ENCODE measurements at regions not wholly inside any gene's neighbourhood (a gene's known extent, or its start where the extent isn't known, plus 50 kb on each side); places are given as distances from the start of the nearest gene placed in this dataset.

DNA sequence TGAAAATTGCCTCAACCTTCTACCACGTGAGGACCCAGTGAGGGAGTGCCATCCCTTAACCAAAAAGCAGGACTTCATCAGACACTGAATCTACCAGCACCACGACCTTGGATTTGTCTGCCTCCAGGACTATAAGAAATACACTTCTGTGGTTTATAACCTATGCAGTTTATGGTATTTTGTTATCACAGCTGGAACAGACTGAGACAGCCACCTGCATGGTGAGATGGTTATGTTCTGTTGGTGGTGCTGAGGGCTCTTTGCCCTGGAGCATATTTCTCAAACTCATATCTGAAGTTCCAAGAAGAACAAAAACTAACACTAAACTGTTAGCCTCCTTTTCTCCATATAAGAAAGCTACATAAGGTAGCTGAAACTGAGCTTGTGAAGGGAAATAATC is 69.8 kb upstream of the RGS18 start (continued):
- TF ChIP-seq ZNF217 (IDR thresholded peaks at IDR 0.05) (no peak), IKZF2 (IDR thresholded peaks at IDR 0.05) (no peak), DPF2 (IDR thresholded peaks at IDR 0.05) (no peak), KAT2A (conservative IDR thresholded peaks at IDR 0.05; ENCODE audit: control insufficient read depth, low read depth, low read length) (no peak), CBX5 (IDR thresholded peaks at IDR 0.05; ENCODE audit: low read depth) (no peak), FOS (IDR thresholded peaks at IDR 0.05; ENCODE audit: borderline replicate concordance, extremely low read depth, insufficient read length) (no peak)
- TF ChIP-seq, protein P1, sequence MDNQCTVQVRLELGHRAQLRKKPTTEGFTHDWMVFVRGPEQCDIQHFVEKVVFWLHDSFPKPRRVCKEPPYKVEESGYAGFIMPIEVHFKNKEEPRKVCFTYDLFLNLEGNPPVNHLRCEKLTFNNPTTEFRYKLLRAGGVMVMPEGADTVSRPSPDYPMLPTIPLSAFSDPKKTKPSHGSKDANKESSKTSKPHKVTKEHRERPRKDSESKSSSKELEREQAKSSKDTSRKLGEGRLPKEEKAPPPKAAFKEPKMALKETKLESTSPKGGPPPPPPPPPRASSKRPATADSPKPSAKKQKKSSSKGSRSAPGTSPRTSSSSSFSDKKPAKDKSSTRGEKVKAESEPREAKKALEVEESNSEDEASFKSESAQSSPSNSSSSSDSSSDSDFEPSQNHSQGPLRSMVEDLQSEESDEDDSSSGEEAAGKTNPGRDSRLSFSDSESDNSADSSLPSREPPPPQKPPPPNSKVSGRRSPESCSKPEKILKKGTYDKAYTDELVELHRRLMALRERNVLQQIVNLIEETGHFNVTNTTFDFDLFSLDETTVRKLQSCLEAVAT (IDR thresholded peaks at IDR 0.05): no peak

- FAIRE-seq: no peak
- no TSS peak for BruUV-seq (replicated peaks)
- in situ Hi-C loops (cut with MboI) (no loop called here), intact Hi-C loops (cut with micrococcal nuclease; ENCODE audit: unreplicated experiment) (no loop called here)
- H3K9me3 ChIP-seq (replicated peaks; ENCODE audit: control insufficient read depth, insufficient read depth, low read length): no peaks in the 10 kb centered on the region
- no peak overlapping the region for H2AFZ ChIP-seq (ENCODE audit: control insufficient read depth, low read depth, low read length)
- no peaks in the 10 kb centered on the region for H3K27me3 ChIP-seq (replicated peaks in 1 of 2; ENCODE audit: control insufficient read depth in 2 of 2, insufficient read depth in 2 of 2, low read length in 1 of 2)
- no peak overlapping the region for H3K4me3 ChIP-seq
- no peak overlapping the region for H3K27ac ChIP-seq (ENCODE audit: control insufficient read depth, insufficient read depth)
- DNase-seq (ENCODE audit: low read depth, low spot score): no peak
- TF ChIP-seq HCFC1 (IDR thresholded peaks at IDR 0.05; ENCODE audit: low read length) (no peak), NFXL1 (IDR thresholded peaks at IDR 0.05; ENCODE audit: borderline replicate concordance) (no peak), YBX1 (IDR thresholded peaks at IDR 0.05) (no peak), SRF (IDR thresholded peaks at IDR 0.05; ENCODE audit: low read depth in 2 of 2, low read length in 2 of 2) (no peak), SIX5 (IDR thresholded peaks at IDR 0.05; ENCODE audit: low read depth, low read length, severe bottlenecking) (no peak), RCOR1 (conservative IDR thresholded peaks at IDR 0.05; ENCODE audit: low read depth, low read length) (no peak), FOXM1 (IDR thresholded peaks at IDR 0.05; ENCODE audit: low read depth, low read length) (no peak), ZNF217 (IDR thresholded peaks at IDR 0.05) (no peak), CHD4 (IDR thresholded peaks at IDR 0.05) (no peak), NFYB (IDR thresholded peaks at IDR 0.05; ENCODE audit: insufficient read depth, low read depth, low read length) (no peak), RAD21 (IDR thresholded peaks at IDR 0.05; ENCODE audit: insufficient read depth, low read depth, low read length) (no peak), ZNF384 (IDR thresholded peaks at IDR 0.05; ENCODE audit: borderline replicate concordance, low read depth, low read length) (no peak), NR2F1 (conservative IDR thresholded peaks at IDR 0.05) (no peak)
- TF ChIP-seq, protein P1 (IDR thresholded peaks at IDR 0.05): no peak
- CTCF ChIA-PET: no interaction called here
- H3K36me3 ChIP-seq (ENCODE audit: control insufficient read depth in 2 of 2, insufficient read depth in 2 of 2, low read length in 1 of 2): no peaks in the 10 kb centered on the region
- no peak for ATAC-seq
- SMC1A ChIA-PET (ENCODE audit: uncharacterized antibody, unreplicated experiment): interaction anchor here (1.4 kb wide), 1 partner anchor 10 kb away, joined by 6 read pairs; no protein-coding TSS in a partner anchor
- no peak overlapping the region for H3K4me2 ChIP-seq (ENCODE audit: control insufficient read depth, insufficient read depth)
- H3K4me1 ChIP-seq (ENCODE audit: control insufficient read depth, insufficient read depth, low read length): no peaks in the 10 kb centered on the region
- RAD21 ChIA-PET (ENCODE audit: unreplicated experiment): no interaction called here
- H3K79me2 ChIP-seq (ENCODE audit: control insufficient read depth, insufficient read depth, low read length): no peaks in the 10 kb centered on the region
- H4K20me1 ChIP-seq (ENCODE audit: control insufficient read depth, insufficient read depth): no peaks in the 10 kb centered on the region
- POLR2A ChIA-PET: no interaction called here
- H3K9ac ChIP-seq (ENCODE audit: control insufficient read depth, insufficient read depth, low read length): no peak overlapping the region
- WGBS (ENCODE audit: insufficient coverage, insufficient replicate concordance, low lambda C conversion rate, missing lambda C conversion rate): 42% methylated on average over 4 of the region's 4 CpGs
These were observed 60.3 kb upstream of the RGS18 start for GRCh38 chr1:192098001-192098400.

Measured in GM12878 (cell line).